ENCODE measurements at regions not wholly inside any gene's neighbourhood (a gene's known extent, or its start where the extent isn't known, plus 50 kb on each side); places are given as distances from the start of the nearest gene placed in this dataset.

- no peak overlapping the region for H3K4me2 ChIP-seq (ENCODE audit: insufficient read depth, low read length)
- H3K4me3 ChIP-seq (ENCODE audit: insufficient read depth, low read length) = no peak overlapping the region
- no peaks in the 10 kb centered on the region for H3K79me2 ChIP-seq (ENCODE audit: insufficient read depth, low read length)
- no peaks in the 10 kb centered on the region for H3K4me1 ChIP-seq (ENCODE audit: insufficient read depth, low read length)
- no peaks in the 10 kb centered on the region for H4K20me1 ChIP-seq (ENCODE audit: insufficient read depth, low read length)
- DNase-seq (ENCODE audit: insufficient read length, low spot score, missing footprints) = no peak
- H3K36me3 ChIP-seq (ENCODE audit: insufficient read depth, low read length) = no peaks in the 10 kb centered on the region
- H2AFZ ChIP-seq (ENCODE audit: low read length) = no peak overlapping the region
- no peak for TF ChIP-seq CTCF (IDR thresholded peaks at IDR 0.05; ENCODE audit: extremely low read depth, low read depth, low read length)
- peaks cover 3% of the 10 kb centered on the region for H3K9me3 ChIP-seq (ENCODE audit: low read depth, low read length)
- H3K27me3 ChIP-seq (ENCODE audit: insufficient read depth, low read length) = no peaks in the 10 kb centered on the region
- H3K27ac ChIP-seq (ENCODE audit: low read depth, low read length) = no peak overlapping the region
Measured at GRCh38 chr5:5883146-5883545, 460.7 kb downstream of the ICE1 start.

DNA sequence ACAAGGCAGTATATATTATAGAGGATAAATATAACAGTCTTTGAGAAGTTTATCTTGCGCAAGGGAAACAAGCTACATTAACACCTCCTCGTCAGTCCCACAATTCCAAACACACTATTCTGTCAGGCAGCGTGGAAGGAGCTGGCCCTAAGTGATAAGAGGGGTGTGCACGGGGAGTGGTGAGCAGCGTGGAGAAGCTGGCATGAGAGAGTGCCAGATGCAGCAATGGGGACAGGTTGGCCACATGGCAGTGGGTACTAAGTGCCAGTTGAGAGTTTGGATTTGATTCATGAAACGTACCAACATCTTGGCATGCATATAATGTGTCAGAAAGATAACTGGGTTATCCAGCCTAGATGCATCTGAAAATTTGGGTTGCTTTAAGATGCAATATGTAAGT, 460.2 kb downstream of the ICE1 start:
- Histone ChIP-seq H3K79me2 (ENCODE audit: insufficient read depth, low read length) (no peaks in the 10 kb centered on the region), H3K4me1 (ENCODE audit: insufficient read depth, low read length) (no peaks in the 10 kb centered on the region), H4K20me1 (ENCODE audit: insufficient read depth, low read length) (no peaks in the 10 kb centered on the region), H3K4me3 (ENCODE audit: insufficient read depth, low read length) (no peak overlapping the region), H3K9me3 (ENCODE audit: low read depth, low read length) (peaks cover 3% of the 10 kb centered on the region), H2AFZ (ENCODE audit: low read length) (no peak overlapping the region), H3K36me3 (ENCODE audit: insufficient read depth, low read length) (no peaks in the 10 kb centered on the region), H3K4me2 (ENCODE audit: insufficient read depth, low read length) (no peak overlapping the region), H3K27ac (ENCODE audit: low read depth, low read length) (no peak overlapping the region), H3K27me3 (ENCODE audit: insufficient read depth, low read length) (no peaks in the 10 kb centered on the region)
- TF ChIP-seq CTCF (IDR thresholded peaks at IDR 0.05; ENCODE audit: extremely low read depth, low read depth, low read length) = no peak
- no peak for DNase-seq (ENCODE audit: insufficient read length, low spot score, missing footprints)

DNA sequence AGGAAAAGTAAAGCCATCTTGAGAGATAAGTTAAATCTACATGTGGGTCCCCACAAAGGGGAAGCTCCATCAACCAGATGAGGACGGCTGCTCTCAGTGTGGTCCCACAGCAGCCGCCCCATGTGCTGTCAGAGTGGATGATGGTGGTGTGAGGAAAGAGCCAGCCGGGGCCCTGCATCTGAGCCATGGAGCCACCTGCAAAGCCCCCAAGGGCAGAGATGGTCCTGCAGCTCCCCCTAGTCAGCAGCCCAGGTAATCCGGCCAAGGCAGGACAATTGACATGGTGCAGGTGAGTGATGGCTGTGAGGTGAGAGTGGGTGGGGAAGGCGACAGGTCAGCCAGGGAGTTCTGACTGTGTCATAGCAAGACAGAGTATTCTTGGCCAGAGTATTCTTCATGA, 458.8 kb downstream of the ICE1 start:
- H3K9me3 ChIP-seq (ENCODE audit: low read depth, low read length) = peaks cover 3% of the 10 kb centered on the region
- TF ChIP-seq CTCF (IDR thresholded peaks at IDR 0.05; ENCODE audit: extremely low read depth, low read depth, low read length) = no peak
- H3K27ac ChIP-seq (ENCODE audit: low read depth, low read length) = no peak overlapping the region
- no peak overlapping the region for H2AFZ ChIP-seq (ENCODE audit: low read length)
- no peak overlapping the region for H3K4me3 ChIP-seq (ENCODE audit: insufficient read depth, low read length)
- H3K27me3 ChIP-seq (ENCODE audit: insufficient read depth, low read length) = no peaks in the 10 kb centered on the region
- no peak for DNase-seq (ENCODE audit: insufficient read length, low spot score, missing footprints)
- H3K79me2 ChIP-seq (ENCODE audit: insufficient read depth, low read length) = no peaks in the 10 kb centered on the region
- H3K4me1 ChIP-seq (ENCODE audit: insufficient read depth, low read length) = no peaks in the 10 kb centered on the region
- H4K20me1 ChIP-seq (ENCODE audit: insufficient read depth, low read length) = no peaks in the 10 kb centered on the region
- no peak overlapping the region for H3K4me2 ChIP-seq (ENCODE audit: insufficient read depth, low read length)
- H3K36me3 ChIP-seq (ENCODE audit: insufficient read depth, low read length) = no peaks in the 10 kb centered on the region

- no peaks in the 10 kb centered on the region for H3K36me3 ChIP-seq (ENCODE audit: insufficient read depth, low read length)
- DNase-seq (ENCODE audit: insufficient read length, low spot score, missing footprints) = no peak
- peaks cover 3% of the 10 kb centered on the region for H3K9me3 ChIP-seq (ENCODE audit: low read depth, low read length)
- no peak overlapping the region for H3K27ac ChIP-seq (ENCODE audit: low read depth, low read length)
- H3K4me1 ChIP-seq (ENCODE audit: insufficient read depth, low read length) = no peaks in the 10 kb centered on the region
- no peaks in the 10 kb centered on the region for H3K27me3 ChIP-seq (ENCODE audit: insufficient read depth, low read length)
- H3K4me2 ChIP-seq (ENCODE audit: insufficient read depth, low read length) = no peak overlapping the region
- no peak overlapping the region for H2AFZ ChIP-seq (ENCODE audit: low read length)
- no peak for TF ChIP-seq CTCF (IDR thresholded peaks at IDR 0.05; ENCODE audit: extremely low read depth, low read depth, low read length)
- H4K20me1 ChIP-seq (ENCODE audit: insufficient read depth, low read length) = no peaks in the 10 kb centered on the region
- no peaks in the 10 kb centered on the region for H3K79me2 ChIP-seq (ENCODE audit: insufficient read depth, low read length)
- H3K4me3 ChIP-seq (ENCODE audit: insufficient read depth, low read length) = no peak overlapping the region
Measured at GRCh38 chr5:5880077-5880763, 457.7 kb downstream of the ICE1 start.
